Neural progenitor cell (in vitro differentiated cells): ENCODE measurements at regions not wholly inside any gene's neighbourhood (a gene's known extent, or its start where the extent isn't known, plus 50 kb on each side); places are given as distances from the start of the nearest gene placed in this dataset.
"Not testable (repeated sequence)": the region's sequence is repeated elsewhere in the genome, so short reads cannot be mapped to it uniquely, and the experiment has no call there.

Experiments
- CTCF ChIP-seq: fragments of 200-600 bp; sonication (generic); IDR thresholded peaks from 2 replicates; pipeline ENCODE4 v1.5.1; 2017; ENCODE audit warnings: antibody characterized with exemption, mild to moderate bottlenecking
- EZH2 ChIP-seq: fragments of 200-600 bp; sonication (generic); IDR thresholded peaks from 2 replicates; pipeline ENCODE4 v1.6.1; 2017; ENCODE audit warnings: antibody characterized with exemption, mild to moderate bottlenecking, moderate library complexity
- EZH2phosphoT487 ChIP-seq: fragments of 200-600 bp; sonication (generic); IDR thresholded peaks from 2 replicates; pipeline ENCODE4 v1.6.1; 2017; ENCODE audit warnings: antibody characterized with exemption

- not testable (repeated sequence) for TF ChIP-seq CTCF, EZH2, EZH2phosphoT487
Observed at GRCh38 chr7:6919169-6919568, 93.1 kb upstream of the CCZ1B start.
